Body of pancreas (tissue), 4 donors: ENCODE measurements at regions not wholly inside any gene's neighbourhood (a gene's known extent, or its start where the extent isn't known, plus 50 kb on each side); places are given as distances from the start of the nearest gene placed in this dataset.

Experiments
- ATAC-seq: fragments of 150-250 bp; one replicate; pipeline ENCODE4 v1.9.1; 2016
- DNase-seq, 4 donors: peaks; one replicate each; pipeline ENCODE4 v3.0.0-alpha.2; 2019
- H3K27ac ChIP-seq, 4 donors: fragments of 200-600 bp; sonication (generic); 1 replicate in 3 of 4; 2 replicates in 1 of 4; pipeline versions ENCODE4 v1.5.1 to v1.6.1; 2016 to 2019; ENCODE audit warnings: mild to moderate bottlenecking in 1 of 4, mixed read lengths in 1 of 4, moderate library complexity in 1 of 4
- H3K27me3 ChIP-seq, 2 donors: fragments of 200-600 bp; sonication (generic); one replicate each; pipeline ENCODE4 v1.6.0; 2016; ENCODE audit warnings: mild to moderate bottlenecking in 1 of 2
- H3K36me3 ChIP-seq, 2 donors: fragments of 200-600 bp; sonication (generic); replicated peaks in 1 of 2; 2 replicates each; pipeline ENCODE4 v1.5.1; 2016; ENCODE audit warnings: low read depth in 2 of 2; ENCODE audit not compliant: insufficient read depth in 1 of 2
- H3K4me1 ChIP-seq: fragments of 200-600 bp; sonication (generic); one replicate; pipeline ENCODE4 v1.6.0; 2016
- H3K4me3 ChIP-seq, 2 donors: fragments of 200-600 bp; sonication (generic); 1 replicate in 1 of 2; 2 replicates in 1 of 2; pipeline ENCODE4 v1.5.1; 2016 to 2019
- H3K9me3 ChIP-seq, 3 donors: fragments of 200-600 bp; sonication (generic); 1 replicate in 2 of 3; 2 replicates in 1 of 3; pipeline ENCODE4 v1.5.1; 2016
- CTCF ChIP-seq, 7 experiments: fragments of 450-650 bp in 4 of 7; fragments of 200-600 bp in 3 of 7; sonication (generic) in 3 of 7; IDR thresholded peaks; one replicate each; pipeline ENCODE4 v1.5.1; 2016 to 2019; ENCODE audit warnings: antibody characterized with exemption in 7 of 7
- POLR2A ChIP-seq, 3 donors: fragments of 450-650 bp; IDR thresholded peaks; one replicate each; pipeline ENCODE4 v1.6.1; 2016; ENCODE audit warnings: antibody characterized with exemption in 3 of 3, mild to moderate bottlenecking in 2 of 3
- WGBS, 2 donors: methylation state at CpG; one replicate each; pipeline ENCODE4 v1.1.5; 2017; 5-methylcytosine and 5-hydroxymethylcytosine counted together
- intact Hi-C: fragments of 100-400 bp; cut with DNase I; formaldehyde crosslinking; loops from one replicate; pipeline ENCODE4 v1.15.1; 2023

GRCh38 chr6:104596091-104596490 is 263.6 kb downstream of the HACE1 start:
- H3K27me3 ChIP-seq, result no peaks in the 10 kb centered on the region
- WGBS, 2 donors, result 31 to 39% methylated on average over 1 of the region's 1 CpG
- TF ChIP-seq CTCF (IDR thresholded peaks at IDR 0.05), result no peak
- TF ChIP-seq POLR2A (IDR thresholded peaks at IDR 0.05), result no peak
- no peak overlapping the region for H3K4me3 ChIP-seq
- ATAC-seq (no peak), DNase-seq (no peak)
- no peaks in the 10 kb centered on the region for H3K9me3 ChIP-seq
- no peak overlapping the region for H3K27ac ChIP-seq
- no peaks in the 10 kb centered on the region for H3K36me3 ChIP-seq
- intact Hi-C loops, result no loop called here
- H3K4me1 ChIP-seq, result peaks cover 6% of the 10 kb centered on the region

- TF ChIP-seq POLR2A (IDR thresholded peaks at IDR 0.05), result no peak
- no peak for TF ChIP-seq CTCF (IDR thresholded peaks at IDR 0.05)
- no peak for DNase-seq
- Histone ChIP-seq H3K9me3 (no peaks in the 10 kb centered on the region), H3K27ac (no peak overlapping the region), H3K27me3 (no peaks in the 10 kb centered on the region), H3K4me3 (no peak overlapping the region), H3K36me3 (no peaks in the 10 kb centered on the region), H3K4me1 (peaks cover 5% of the 10 kb centered on the region)
- intact Hi-C loops, result no loop called here
- WGBS, 2 donors, result 73 to 76% methylated on average over 2 of the region's 2 CpGs
- no peak for ATAC-seq
These were observed 264.4 kb downstream of the HACE1 start for GRCh38 chr6:104595311-104595820.

- intact Hi-C loops, result no loop called here
- no peaks in the 10 kb centered on the region for H3K36me3 ChIP-seq
- no peaks in the 10 kb centered on the region for H3K27me3 ChIP-seq
- H3K27ac ChIP-seq, result no peak overlapping the region
- H3K4me1 ChIP-seq, result peaks cover 10% of the 10 kb centered on the region
- no peaks in the 10 kb centered on the region for H3K9me3 ChIP-seq
- no peak for TF ChIP-seq POLR2A (IDR thresholded peaks at IDR 0.05)
- TF ChIP-seq CTCF (IDR thresholded peaks at IDR 0.05), result no peak
- WGBS, 2 donors, result 50 to 63% methylated on average over 2 of the region's 2 CpGs
- ATAC-seq, result no peak
- peak in 1 of 4 donors; percentile 5 for DNase-seq
- no peak overlapping the region for H3K4me3 ChIP-seq
These were observed 268.0 kb downstream of the HACE1 start for GRCh38 chr6:104591573-104592334.

- Histone ChIP-seq H3K4me1 (peaks cover 10% of the 10 kb centered on the region), H3K4me3 (no peak overlapping the region), H3K27me3 (no peaks in the 10 kb centered on the region), H3K27ac (peak overlapping the region in 1 of 4 donors; percentile 27), H3K9me3 (no peaks in the 10 kb centered on the region), H3K36me3 (no peaks in the 10 kb centered on the region)
- intact Hi-C loops, result no loop called here
- no peak for DNase-seq
- TF ChIP-seq CTCF (IDR thresholded peaks at IDR 0.05) (no peak), POLR2A (IDR thresholded peaks at IDR 0.05) (no peak)
- peak; percentile 79 for ATAC-seq
These were observed 269.8 kb downstream of the HACE1 start for GRCh38 chr6:104589940-104590339.

- Histone ChIP-seq H3K27ac (no peak overlapping the region), H3K27me3 (no peaks in the 10 kb centered on the region), H3K9me3 (no peaks in the 10 kb centered on the region), H3K4me1 (peaks cover 10% of the 10 kb centered on the region), H3K36me3 (no peaks in the 10 kb centered on the region), H3K4me3 (no peak overlapping the region)
- intact Hi-C loops, result no loop called here
- TF ChIP-seq POLR2A (IDR thresholded peaks at IDR 0.05) (no peak), CTCF (IDR thresholded peaks at IDR 0.05) (no peak)
- no peak for DNase-seq
- 40 to 60% methylated on average over 2 of the region's 2 CpGs for WGBS, 2 donors
- no peak for ATAC-seq
These were observed 274.1 kb downstream of the HACE1 start for GRCh38 chr6:104585646-104586045.
